Tibial nerve (tissue), 4 donors: ENCODE measurements at regions not wholly inside any gene's neighbourhood (a gene's known extent, or its start where the extent isn't known, plus 50 kb on each side); places are given as distances from the start of the nearest gene placed in this dataset.

Experiments used
- DNase-seq, 2 donors: peaks; one replicate each; pipeline ENCODE4 v3.0.0-alpha.2; 2019; ENCODE audit warnings: low spot score in 2 of 2
- H3K27ac ChIP-seq, 4 donors: fragments of 200-600 bp; sonication (generic) in 3 of 4; one replicate each; pipeline ENCODE4 v1.5.1; 2017 to 2019; ENCODE audit warnings: mild to moderate bottlenecking in 1 of 4
- H3K27me3 ChIP-seq, 2 donors: fragments of 200-600 bp; sonication (generic) in 1 of 2; one replicate each; pipeline versions ENCODE4 v1.5.1 to v1.6.0; 2017 to 2019
- H3K36me3 ChIP-seq, 3 donors: fragments of 200-600 bp; sonication (generic); one replicate each; pipeline ENCODE4 v1.5.1; 2018 to 2019
- H3K4me1 ChIP-seq, 4 donors: fragments of 200-600 bp; sonication (generic) in 3 of 4; one replicate each; pipeline ENCODE4 v1.5.1; 2017 to 2019
- H3K4me3 ChIP-seq, 4 donors: fragments of 200-600 bp; sonication (generic) in 3 of 4; one replicate each; pipeline ENCODE4 v1.5.1; 2017 to 2019; ENCODE audit warnings: mild to moderate bottlenecking in 1 of 4, moderate library complexity in 1 of 4
- H3K9me3 ChIP-seq, 4 donors: fragments of 200-600 bp; sonication (generic) in 3 of 4; one replicate each; pipeline ENCODE4 v1.5.1; 2017 to 2019
- EP300 ChIP-seq, 2 donors: sonication (generic); formaldehyde crosslinking; IDR thresholded peaks; one replicate each; pipeline ENCODE4 v1.6.1; 2017; ENCODE audit warnings: antibody characterized with exemption in 2 of 2, mild to moderate bottlenecking in 1 of 2
- POLR2A ChIP-seq, 2 donors: fragments of 450-650 bp; IDR thresholded peaks; one replicate each; pipeline ENCODE4 v1.6.1; 2017; ENCODE audit warnings: antibody characterized with exemption in 2 of 2, mild to moderate bottlenecking in 2 of 2, moderate library complexity in 2 of 2
- WGBS, 2 donors: methylation state at CpG; one replicate each; pipeline ENCODE4 v1.1.5; 2018; 5-methylcytosine and 5-hydroxymethylcytosine counted together
- TF ChIP-seq, protein P1 (sequence below), 5 experiments: fragments of 200-600 bp in 3 of 5; fragments of 450-650 bp in 2 of 5; sonication (generic) in 3 of 5; IDR thresholded peaks; one replicate each; pipeline ENCODE4 v1.5.1; 2016 to 2019; ENCODE audit warnings: antibody characterized with exemption in 5 of 5, mild to moderate bottlenecking in 3 of 5, moderate library complexity in 2 of 5

DNA sequence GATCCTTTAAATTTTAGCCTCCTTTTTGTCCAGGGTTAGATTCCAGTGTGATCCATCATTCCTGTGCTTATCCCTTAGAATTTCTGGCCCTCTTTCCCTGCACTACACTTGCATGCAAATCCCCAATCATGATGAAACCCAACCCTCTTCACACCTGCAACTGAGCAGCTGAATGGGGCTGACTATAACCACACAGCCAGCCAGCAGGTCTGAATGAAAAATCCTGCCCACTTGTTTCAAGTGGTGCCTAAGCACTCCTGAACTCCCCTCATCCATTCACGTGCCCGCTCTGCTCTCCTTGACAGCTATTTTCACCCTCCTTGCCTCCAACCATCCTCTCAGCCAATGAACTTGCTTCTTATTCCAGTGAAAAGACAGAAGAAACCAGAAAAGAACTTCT, 80.5 kb upstream of the AFF3 start:
- WGBS, 2 donors, result 87 to 98% methylated on average over 2 of the region's 2 CpGs
- H3K36me3 ChIP-seq, result no peaks in the 10 kb centered on the region
- H3K4me3 ChIP-seq, result no peak overlapping the region
- H3K4me1 ChIP-seq, result no peaks in the 10 kb centered on the region
- no peak overlapping the region for H3K27ac ChIP-seq
- DNase-seq, result no peak
- no peaks in the 10 kb centered on the region for H3K27me3 ChIP-seq
- no peak for TF ChIP-seq POLR2A (IDR thresholded peaks at IDR 0.05)
- TF ChIP-seq, protein P1, sequence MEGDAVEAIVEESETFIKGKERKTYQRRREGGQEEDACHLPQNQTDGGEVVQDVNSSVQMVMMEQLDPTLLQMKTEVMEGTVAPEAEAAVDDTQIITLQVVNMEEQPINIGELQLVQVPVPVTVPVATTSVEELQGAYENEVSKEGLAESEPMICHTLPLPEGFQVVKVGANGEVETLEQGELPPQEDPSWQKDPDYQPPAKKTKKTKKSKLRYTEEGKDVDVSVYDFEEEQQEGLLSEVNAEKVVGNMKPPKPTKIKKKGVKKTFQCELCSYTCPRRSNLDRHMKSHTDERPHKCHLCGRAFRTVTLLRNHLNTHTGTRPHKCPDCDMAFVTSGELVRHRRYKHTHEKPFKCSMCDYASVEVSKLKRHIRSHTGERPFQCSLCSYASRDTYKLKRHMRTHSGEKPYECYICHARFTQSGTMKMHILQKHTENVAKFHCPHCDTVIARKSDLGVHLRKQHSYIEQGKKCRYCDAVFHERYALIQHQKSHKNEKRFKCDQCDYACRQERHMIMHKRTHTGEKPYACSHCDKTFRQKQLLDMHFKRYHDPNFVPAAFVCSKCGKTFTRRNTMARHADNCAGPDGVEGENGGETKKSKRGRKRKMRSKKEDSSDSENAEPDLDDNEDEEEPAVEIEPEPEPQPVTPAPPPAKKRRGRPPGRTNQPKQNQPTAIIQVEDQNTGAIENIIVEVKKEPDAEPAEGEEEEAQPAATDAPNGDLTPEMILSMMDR (IDR thresholded peaks at IDR 0.05), result no peak
- no peak for TF ChIP-seq EP300 (IDR thresholded peaks at IDR 0.05)
- no peaks in the 10 kb centered on the region for H3K9me3 ChIP-seq

DNA sequence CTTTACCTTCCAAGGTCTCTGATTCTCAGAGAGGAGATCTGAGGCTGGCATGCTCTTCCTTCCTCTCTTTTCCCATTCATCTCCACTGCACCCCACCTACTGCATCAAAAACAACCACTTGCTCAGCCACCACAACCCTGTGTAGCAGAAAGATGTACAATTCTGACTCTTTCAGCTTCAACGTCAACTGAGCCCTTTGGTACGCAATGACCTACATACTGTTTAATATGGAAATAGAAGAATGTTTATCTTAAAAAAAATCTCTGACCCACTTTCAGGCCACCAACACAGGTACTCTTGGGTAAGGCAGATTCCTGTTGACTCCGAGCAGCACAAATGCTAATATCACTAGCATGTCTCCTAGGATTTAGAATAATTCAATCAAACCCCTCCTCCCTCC, 76.2 kb upstream of the AFF3 start:
- no peak for DNase-seq
- H3K27me3 ChIP-seq, result no peaks in the 10 kb centered on the region
- H3K4me1 ChIP-seq, result peaks cover 0 to 18% (median 10%) of the 10 kb centered on the region in 4 donors
- H3K4me3 ChIP-seq, result no peak overlapping the region
- H3K36me3 ChIP-seq, result no peaks in the 10 kb centered on the region
- H3K27ac ChIP-seq, result no peak overlapping the region
- 96 to 97% methylated on average over 3 of the region's 3 CpGs for WGBS, 2 donors
- TF ChIP-seq POLR2A (IDR thresholded peaks at IDR 0.05) (no peak), EP300 (IDR thresholded peaks at IDR 0.05) (no peak)
- TF ChIP-seq, protein P1 (IDR thresholded peaks at IDR 0.05), result no peak
- no peaks in the 10 kb centered on the region for H3K9me3 ChIP-seq

- DNase-seq, result no peak
- Histone ChIP-seq H3K36me3 (no peaks in the 10 kb centered on the region), H3K4me3 (no peak overlapping the region), H3K27me3 (no peaks in the 10 kb centered on the region), H3K9me3 (no peaks in the 10 kb centered on the region), H3K4me1 (peaks cover 0 to 20% (median 12%) of the 10 kb centered on the region in 4 donors), H3K27ac (no peak overlapping the region)
- WGBS, 2 donors, result 93 to 98% methylated on average over 3 to 6 of the region's 6 CpGs
- TF ChIP-seq, protein P1 (IDR thresholded peaks at IDR 0.05), result no peak
- TF ChIP-seq EP300 (IDR thresholded peaks at IDR 0.05), result no peak
- no peak for TF ChIP-seq POLR2A (IDR thresholded peaks at IDR 0.05)
These were observed 74.9 kb upstream of the AFF3 start for GRCh38 chr2:100217323-100217722.

- H3K27me3 ChIP-seq, result no peaks in the 10 kb centered on the region
- no peak for DNase-seq
- peaks cover 0 to 20% (median 12%) of the 10 kb centered on the region in 4 donors for H3K4me1 ChIP-seq
- H3K9me3 ChIP-seq, result no peaks in the 10 kb centered on the region
- TF ChIP-seq, protein P1 (IDR thresholded peaks at IDR 0.05), result no peak
- TF ChIP-seq POLR2A (IDR thresholded peaks at IDR 0.05) (no peak), EP300 (IDR thresholded peaks at IDR 0.05) (no peak)
- H3K4me3 ChIP-seq, result no peak overlapping the region
- 92 to 93% methylated on average over 5 of the region's 5 CpGs for WGBS, 2 donors
- no peak overlapping the region for H3K27ac ChIP-seq
- H3K36me3 ChIP-seq, result no peaks in the 10 kb centered on the region
These were observed 73.6 kb upstream of the AFF3 start for GRCh38 chr2:100216015-100216414.

GRCh38 chr2:100215371-100215770, 73.0 kb upstream of the AFF3 start:
- Histone ChIP-seq H3K4me1 (peaks cover 0 to 20% (median 12%) of the 10 kb centered on the region in 4 donors), H3K27ac (peak overlapping the region in 2 of 4 donors; percentile 60 to 61), H3K4me3 (no peak overlapping the region), H3K9me3 (no peaks in the 10 kb centered on the region), H3K36me3 (no peaks in the 10 kb centered on the region), H3K27me3 (no peaks in the 10 kb centered on the region)
- WGBS, 2 donors, result 85 to 92% methylated on average over 6 of the region's 6 CpGs
- TF ChIP-seq POLR2A (IDR thresholded peaks at IDR 0.05), result no peak
- TF ChIP-seq, protein P1 (IDR thresholded peaks at IDR 0.05), result no peak
- no peak for TF ChIP-seq EP300 (IDR thresholded peaks at IDR 0.05)
- DNase-seq, result no peak
